ENCODE measurements at regions not wholly inside any gene's neighbourhood (a gene's known extent, or its start where the extent isn't known, plus 50 kb on each side); places are given as distances from the start of the nearest gene placed in this dataset.
"Not testable (repeated sequence)": the region's sequence is repeated elsewhere in the genome, so short reads cannot be mapped to it uniquely, and the experiment has no call there.

GRCh38 chrX:114041470-114041869, 542.4 kb upstream of the HTR2C start:
- TF ChIP-seq ZNF274 (IDR thresholded peaks at IDR 0.05; ENCODE audit: low read length); ZNF274 (tag by site-specific recombination; IDR thresholded peaks at IDR 0.05; ENCODE audit: borderline replicate concordance); REST (tag by site-specific recombination; IDR thresholded peaks at IDR 0.05); ZBTB26 (tag by site-specific recombination; optimal IDR thresholded peaks at IDR 0.05); SP2 (tag by site-specific recombination; IDR thresholded peaks at IDR 0.05); KLF10 (tag by site-specific recombination; IDR thresholded peaks at IDR 0.05); ZNF513 (tag by site-specific recombination; IDR thresholded peaks at IDR 0.05); ZNF48 (tag by site-specific recombination; IDR thresholded peaks at IDR 0.05): not testable (repeated sequence)
- TF ChIP-seq, protein P1, sequence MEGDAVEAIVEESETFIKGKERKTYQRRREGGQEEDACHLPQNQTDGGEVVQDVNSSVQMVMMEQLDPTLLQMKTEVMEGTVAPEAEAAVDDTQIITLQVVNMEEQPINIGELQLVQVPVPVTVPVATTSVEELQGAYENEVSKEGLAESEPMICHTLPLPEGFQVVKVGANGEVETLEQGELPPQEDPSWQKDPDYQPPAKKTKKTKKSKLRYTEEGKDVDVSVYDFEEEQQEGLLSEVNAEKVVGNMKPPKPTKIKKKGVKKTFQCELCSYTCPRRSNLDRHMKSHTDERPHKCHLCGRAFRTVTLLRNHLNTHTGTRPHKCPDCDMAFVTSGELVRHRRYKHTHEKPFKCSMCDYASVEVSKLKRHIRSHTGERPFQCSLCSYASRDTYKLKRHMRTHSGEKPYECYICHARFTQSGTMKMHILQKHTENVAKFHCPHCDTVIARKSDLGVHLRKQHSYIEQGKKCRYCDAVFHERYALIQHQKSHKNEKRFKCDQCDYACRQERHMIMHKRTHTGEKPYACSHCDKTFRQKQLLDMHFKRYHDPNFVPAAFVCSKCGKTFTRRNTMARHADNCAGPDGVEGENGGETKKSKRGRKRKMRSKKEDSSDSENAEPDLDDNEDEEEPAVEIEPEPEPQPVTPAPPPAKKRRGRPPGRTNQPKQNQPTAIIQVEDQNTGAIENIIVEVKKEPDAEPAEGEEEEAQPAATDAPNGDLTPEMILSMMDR (tag by site-specific recombination; IDR thresholded peaks at IDR 0.05) = not testable (repeated sequence)
- TF ChIP-seq, protein P2, sequence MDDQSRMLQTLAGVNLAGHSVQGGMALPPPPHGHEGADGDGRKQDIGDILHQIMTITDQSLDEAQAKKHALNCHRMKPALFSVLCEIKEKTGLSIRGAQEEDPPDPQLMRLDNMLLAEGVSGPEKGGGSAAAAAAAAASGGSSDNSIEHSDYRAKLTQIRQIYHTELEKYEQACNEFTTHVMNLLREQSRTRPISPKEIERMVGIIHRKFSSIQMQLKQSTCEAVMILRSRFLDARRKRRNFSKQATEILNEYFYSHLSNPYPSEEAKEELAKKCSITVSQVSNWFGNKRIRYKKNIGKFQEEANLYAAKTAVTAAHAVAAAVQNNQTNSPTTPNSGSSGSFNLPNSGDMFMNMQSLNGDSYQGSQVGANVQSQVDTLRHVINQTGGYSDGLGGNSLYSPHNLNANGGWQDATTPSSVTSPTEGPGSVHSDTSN (CRISPR knock-in tag; IDR thresholded peaks at IDR 0.05) = not testable (repeated sequence)
- TF ChIP-seq, protein P3, sequence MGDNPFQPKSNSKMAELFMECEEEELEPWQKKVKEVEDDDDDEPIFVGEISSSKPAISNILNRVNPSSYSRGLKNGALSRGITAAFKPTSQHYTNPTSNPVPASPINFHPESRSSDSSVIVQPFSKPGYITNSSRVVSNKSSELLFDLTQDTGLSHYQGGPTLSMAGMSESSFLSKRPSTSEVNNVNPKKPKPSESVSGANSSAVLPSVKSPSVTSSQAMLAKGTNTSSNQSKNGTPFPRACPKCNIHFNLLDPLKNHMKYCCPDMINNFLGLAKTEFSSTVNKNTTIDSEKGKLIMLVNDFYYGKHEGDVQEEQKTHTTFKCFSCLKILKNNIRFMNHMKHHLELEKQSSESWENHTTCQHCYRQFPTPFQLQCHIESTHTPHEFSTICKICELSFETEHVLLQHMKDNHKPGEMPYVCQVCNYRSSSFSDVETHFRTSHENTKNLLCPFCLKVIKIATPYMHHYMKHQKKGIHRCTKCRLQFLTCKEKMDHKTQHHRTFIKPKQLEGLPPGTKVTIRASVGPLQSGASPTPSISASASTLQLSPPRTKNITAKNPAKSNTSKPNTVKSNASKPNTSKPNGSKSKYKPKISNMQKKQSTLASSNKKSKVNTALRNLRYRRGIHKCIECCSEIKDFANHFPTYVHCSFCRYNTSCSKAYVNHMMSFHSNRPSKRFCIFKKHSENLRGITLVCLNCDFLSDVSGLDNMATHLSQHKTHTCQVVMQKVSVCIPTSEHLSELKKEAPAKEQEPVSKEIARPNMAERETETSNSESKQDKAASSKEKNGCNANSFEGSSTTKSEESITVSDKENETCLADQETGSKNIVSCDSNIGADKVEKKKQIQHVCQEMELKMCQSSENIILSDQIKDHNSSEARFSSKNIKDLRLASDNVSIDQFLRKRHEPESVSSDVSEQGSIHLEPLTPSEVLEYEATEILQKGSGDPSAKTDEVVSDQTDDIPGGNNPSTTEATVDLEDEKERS (tag by site-specific recombination; IDR thresholded peaks at IDR 0.05) = not testable (repeated sequence)
- TF ChIP-seq, protein P4, sequence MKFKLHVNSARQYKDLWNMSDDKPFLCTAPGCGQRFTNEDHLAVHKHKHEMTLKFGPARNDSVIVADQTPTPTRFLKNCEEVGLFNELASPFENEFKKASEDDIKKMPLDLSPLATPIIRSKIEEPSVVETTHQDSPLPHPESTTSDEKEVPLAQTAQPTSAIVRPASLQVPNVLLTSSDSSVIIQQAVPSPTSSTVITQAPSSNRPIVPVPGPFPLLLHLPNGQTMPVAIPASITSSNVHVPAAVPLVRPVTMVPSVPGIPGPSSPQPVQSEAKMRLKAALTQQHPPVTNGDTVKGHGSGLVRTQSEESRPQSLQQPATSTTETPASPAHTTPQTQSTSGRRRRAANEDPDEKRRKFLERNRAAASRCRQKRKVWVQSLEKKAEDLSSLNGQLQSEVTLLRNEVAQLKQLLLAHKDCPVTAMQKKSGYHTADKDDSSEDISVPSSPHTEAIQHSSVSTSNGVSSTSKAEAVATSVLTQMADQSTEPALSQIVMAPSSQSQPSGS (tag by site-specific recombination; IDR thresholded peaks at IDR 0.05; ENCODE audit: low read depth) = not testable (repeated sequence)

Data from HEK293 (cell line).